GM18508 (cell line): ENCODE measurements at regions not wholly inside any gene's neighbourhood (a gene's known extent, or its start where the extent isn't known, plus 50 kb on each side); places are given as distances from the start of the nearest gene placed in this dataset.
"Not testable (repeated sequence)": the region's sequence is repeated elsewhere in the genome, so short reads cannot be mapped to it uniquely, and the experiment has no call there.

Experiments
- ATAC-seq: cut with Tn5 transposase; IDR thresholded peaks from one replicate; pipeline ENCODE4 v1.9.1; 2021; ENCODE audit warnings: moderate number of reproducible peaks; ENCODE audit not compliant: insufficient read depth, unreplicated experiment

DNA sequence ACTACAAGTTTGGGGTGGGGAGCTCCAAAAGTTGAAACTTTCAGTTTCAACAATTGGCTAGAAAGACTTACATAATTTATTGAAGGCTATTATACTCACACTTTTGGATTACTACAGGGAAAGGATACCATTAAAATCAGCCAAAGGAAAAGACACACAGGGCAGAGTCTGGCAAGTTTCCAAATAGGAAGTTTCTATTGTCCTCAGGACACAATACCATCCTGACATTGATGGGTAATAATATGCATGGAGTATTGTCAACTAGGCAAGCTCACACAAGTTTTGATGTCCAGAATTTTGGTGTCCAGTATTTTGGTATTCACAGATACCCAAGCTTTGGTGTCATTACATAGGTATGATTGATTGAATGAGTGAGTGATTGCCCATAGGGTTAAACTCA, 872.6 kb upstream of the SORCS1 start:
- no peak for ATAC-seq

DNA sequence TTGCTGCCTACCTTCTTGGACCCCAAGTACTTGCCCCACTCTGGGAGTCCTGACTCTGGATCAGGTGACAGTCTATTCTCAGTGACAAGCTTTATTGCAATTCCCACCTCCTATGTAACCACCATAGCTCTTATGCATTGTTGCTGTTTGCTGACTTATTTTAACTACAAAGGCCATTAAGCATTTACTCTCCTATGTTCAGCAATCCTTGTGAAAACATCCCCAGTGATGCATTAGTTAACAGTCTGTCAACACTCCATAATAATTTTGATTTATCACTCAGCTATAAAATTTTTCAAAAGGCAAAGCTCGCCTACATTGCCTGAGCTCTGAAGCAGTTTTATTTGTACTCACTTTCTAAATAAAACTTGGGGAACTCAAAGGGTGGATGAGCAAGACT, 871.8 kb upstream of the SORCS1 start:
- ATAC-seq = no peak

- ATAC-seq = no peak
Observed at GRCh38 chr10:108034829-108035228, 870.3 kb upstream of the SORCS1 start.

DNA sequence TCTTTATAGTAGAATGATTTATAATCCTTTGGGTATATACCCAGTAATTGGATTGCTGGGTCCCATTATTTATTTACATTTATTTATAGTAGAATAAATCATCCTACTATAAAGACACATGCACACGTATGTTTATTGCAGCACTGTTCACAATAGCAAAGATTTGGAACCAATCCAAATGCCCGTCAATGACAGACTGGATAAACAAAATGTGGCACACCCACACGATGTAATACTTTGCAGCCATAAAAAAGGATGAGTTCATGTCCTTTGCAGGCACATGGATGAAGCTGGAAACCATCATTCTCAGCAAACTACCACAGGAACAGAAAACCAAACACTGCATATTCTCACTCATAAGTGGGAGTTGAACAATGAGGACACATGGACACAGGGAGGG, 869.0 kb upstream of the SORCS1 start:
- ATAC-seq = not testable (repeated sequence)

DNA sequence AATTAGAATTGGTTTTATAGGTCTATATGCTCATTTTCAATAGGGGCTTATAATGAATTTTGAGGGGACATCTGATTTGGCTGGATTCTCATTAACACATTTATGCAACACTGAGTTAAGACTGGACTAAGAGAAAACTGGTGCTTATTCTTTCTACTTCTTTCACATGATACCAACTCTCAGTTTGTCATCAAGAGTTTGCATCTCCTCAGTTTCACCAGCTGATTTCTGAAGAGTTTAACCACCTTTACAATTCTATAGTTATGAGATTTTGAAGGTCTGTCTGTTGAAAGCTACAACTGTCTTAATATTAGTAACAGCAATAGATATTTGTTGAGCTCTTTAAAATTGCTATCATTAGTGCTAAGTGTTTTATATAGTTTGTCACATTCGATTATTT, 867.0 kb upstream of the SORCS1 start:
- ATAC-seq = no peak

- peak; percentile 89 for ATAC-seq
Observed at GRCh38 chr10:108014902-108015177, 850.3 kb upstream of the SORCS1 start.

DNA sequence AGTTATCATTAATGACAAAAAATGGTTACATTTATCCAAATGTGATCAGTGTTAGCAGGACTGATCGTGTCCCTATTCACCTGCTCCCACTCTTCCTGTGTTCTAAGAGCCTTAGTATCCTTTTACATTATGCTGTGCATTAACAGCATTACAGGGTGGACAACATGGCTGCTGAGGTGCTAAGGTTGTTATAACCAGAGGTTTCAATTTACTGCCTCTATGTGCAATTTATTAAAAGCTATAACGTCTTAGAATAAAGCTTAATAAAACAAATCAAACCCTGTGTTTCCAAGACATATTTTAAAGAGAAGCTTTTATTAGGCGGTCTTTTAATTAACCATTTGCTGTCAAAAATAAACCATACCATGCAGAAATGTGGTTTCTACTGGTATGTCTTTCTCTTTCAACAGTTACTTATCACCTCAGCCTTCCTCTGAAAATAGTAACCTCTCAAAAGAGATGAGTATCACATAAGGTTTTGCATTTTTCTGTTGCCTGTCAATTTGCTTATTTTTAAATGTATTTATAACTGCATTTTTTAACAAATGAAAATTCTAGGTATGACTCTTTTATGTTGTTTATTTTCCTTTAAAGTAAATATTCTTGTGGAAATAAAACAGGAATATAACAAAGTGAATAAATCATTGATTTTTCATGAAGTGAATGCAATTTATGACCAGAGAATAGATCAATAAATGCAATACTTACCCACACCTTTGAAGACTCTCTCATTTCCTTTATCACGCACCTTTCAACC, 849.8 kb upstream of the SORCS1 start:
- ATAC-seq = no peak

DNA sequence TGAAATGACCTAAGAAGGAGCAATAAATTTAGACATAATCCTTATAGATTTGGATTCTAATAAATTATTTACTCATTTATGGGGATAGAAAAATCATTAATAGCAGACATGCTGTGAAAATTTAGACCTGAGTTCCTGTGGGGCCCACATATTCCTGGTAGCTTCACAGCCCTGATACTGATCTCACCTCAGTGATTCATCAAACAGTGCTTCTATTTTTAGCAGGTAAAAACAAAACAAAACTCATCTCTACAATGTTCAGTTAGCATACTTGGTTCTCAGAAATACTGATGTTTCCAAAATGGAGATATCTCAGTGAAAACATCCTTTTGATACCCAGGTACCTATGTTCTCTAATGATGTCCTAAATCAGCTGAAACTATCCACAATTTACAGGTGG, 841.1 kb upstream of the SORCS1 start:
- ATAC-seq = no peak

- ATAC-seq = no peak
Observed at GRCh38 chr10:108003576-108003975, 839.1 kb upstream of the SORCS1 start.

DNA sequence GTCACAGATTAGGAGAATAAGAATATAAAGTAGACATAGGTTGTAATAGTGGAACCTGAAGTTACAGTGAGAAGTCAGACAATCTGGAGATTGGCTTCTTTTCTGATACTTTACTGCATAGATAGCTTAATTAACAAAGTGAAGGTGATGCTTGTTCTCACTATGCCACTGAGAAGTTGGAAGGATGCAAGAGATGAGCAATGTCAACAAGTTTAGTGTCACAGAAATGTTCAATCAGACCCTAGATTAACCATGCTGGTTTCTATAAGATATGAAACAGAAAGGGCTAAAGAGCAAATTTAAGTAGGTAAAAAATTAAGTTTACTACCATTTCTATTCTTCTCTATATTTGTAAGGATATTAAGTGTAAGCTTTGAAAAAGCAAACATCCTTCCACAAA, 838.6 kb upstream of the SORCS1 start:
- no peak for ATAC-seq

- ATAC-seq = no peak
Observed at GRCh38 chr10:108000365-108000764, 835.9 kb upstream of the SORCS1 start.

DNA sequence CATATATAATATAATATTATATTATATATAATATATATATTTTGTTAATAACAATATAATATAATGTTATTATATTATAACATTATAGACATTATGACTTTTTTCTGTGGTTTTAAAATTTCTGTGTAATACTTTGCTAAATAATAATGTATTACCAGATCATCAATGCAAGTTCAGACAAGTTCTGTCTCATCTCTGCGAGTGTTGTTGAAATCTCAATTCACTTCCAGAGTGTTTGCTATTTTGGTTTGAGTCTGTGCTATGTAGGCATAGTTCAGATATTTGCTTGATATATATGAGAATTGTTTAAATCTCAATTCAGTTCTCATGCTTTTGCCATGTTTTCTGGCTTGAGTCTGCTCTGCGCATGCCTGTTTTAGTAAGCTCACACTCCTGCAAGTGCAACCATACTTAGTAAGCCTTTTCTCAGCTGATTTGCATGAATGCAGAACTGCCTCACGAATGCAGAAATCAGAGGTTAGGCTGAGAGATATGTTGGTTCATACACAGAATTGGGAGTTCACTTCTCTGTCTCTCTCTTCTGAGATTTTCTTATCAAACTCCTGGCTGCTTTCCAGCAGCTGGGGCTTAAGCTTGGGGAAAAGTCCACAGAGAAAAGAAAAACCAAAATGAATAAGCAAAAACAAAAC, 830.2 kb upstream of the SORCS1 start:
- ATAC-seq = no peak

GRCh38 chr10:107986571-107986970, 822.1 kb upstream of the SORCS1 start:
- no peak for ATAC-seq

DNA sequence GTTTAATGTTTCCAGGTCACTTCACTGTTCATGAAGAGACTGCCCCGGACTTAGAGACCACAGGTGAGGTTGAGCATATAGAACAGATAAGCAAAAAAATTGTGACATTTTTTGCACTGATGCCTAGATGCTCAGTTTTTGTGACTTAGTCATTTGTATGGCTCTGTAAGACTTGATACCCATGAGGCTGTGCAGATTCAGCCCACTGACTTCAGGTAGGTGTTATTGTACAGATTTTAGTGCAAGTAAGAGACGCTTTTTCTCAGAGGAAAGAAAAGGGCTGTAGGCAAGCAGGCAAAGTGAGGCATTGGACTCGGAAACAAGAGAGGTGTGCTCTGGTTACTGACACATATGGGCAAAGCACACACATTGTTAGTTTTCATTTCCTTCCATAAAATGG, 820.1 kb upstream of the SORCS1 start:
- no peak for ATAC-seq

GRCh38 chr10:107984149-107984548, 819.6 kb upstream of the SORCS1 start:
- no peak for ATAC-seq

DNA sequence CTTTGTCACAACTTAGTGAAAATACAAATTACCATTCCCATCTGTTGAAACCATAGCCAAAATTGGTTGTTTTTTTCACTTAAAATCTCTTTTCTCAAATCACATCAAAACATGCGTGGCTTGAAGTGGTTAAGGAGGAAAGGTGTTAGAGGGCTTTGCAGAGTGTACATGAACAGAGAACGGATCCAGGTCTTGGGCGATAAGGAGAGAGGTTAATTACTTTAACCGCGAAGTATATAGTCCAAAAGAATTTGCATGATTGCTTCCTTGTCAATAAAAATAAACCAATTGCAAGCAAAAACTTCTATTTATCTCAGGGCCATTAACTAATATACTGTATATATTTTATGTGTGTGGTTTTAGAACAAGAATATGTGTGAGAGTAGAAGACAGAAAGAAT, 813.9 kb upstream of the SORCS1 start:
- ATAC-seq = no peak

GRCh38 chr10:107971973-107972372, 807.5 kb upstream of the SORCS1 start:
- no peak for ATAC-seq

GRCh38 chr10:107971411-107971810, 806.9 kb upstream of the SORCS1 start:
- no peak for ATAC-seq

DNA sequence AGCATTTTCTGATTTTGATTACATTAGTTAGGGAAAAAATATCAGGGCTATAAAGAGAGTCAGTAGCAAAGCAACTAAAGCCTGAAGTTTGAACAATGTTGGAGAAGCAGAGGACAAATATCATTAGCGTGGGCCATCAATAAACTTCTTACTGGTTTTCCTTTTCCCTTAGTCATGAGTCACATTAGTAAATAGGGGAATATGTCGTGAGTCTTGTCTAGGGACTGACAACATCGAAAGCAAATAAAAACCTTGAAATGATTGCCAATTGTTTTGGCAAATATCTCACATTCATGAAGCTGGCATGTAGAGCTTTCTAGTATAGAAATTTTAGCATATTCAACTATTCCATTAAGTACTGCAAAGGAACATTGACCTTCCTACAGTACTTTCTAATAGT, 806.0 kb upstream of the SORCS1 start:
- no peak for ATAC-seq

GRCh38 chr10:107969936-107970335, 805.4 kb upstream of the SORCS1 start:
- ATAC-seq = no peak

DNA sequence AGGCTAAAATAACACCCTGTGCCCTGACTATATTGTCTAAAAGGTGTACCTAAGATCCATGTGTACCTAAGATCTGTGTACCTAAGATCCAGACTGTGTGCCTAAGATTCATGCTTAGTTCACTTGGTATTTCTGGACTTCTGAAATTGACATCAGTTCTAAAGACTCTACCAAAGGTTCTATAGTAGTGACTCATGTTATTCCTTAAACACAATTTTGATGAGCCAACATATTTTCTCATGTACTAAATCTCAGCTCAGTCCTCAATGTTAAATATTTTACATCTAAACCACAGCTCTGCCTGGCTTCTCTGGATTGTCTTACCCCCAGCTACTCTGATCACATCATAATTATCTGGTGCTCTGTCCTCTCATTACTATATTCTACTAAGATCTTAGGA, 802.3 kb upstream of the SORCS1 start:
- no peak for ATAC-seq
